Stimulated activated CD4-positive, alpha-beta T cell treated with anti-CD3 and anti-CD28 coated beads, Interleukin-12 subunit alpha, Interleukin-12 subunit beta, amount 100 ng/mL, for 24 hours (primary cell): ENCODE measurements at regions not wholly inside any gene's neighbourhood (a gene's known extent, or its start where the extent isn't known, plus 50 kb on each side); places are given as distances from the start of the nearest gene placed in this dataset.

Experiments used
- DNase-seq, 2 experiments: peaks; one replicate each; pipeline ENCODE4 v3.0.0-alpha.2; 2020; ENCODE audit warnings: low read depth in 2 of 2

GRCh38 chr10:2445370-2445769, 622.0 kb upstream of the PFKP start:
- no peak for DNase-seq

- no peak for DNase-seq
These were observed 627.4 kb upstream of the PFKP start for GRCh38 chr10:2439983-2440382.

DNA sequence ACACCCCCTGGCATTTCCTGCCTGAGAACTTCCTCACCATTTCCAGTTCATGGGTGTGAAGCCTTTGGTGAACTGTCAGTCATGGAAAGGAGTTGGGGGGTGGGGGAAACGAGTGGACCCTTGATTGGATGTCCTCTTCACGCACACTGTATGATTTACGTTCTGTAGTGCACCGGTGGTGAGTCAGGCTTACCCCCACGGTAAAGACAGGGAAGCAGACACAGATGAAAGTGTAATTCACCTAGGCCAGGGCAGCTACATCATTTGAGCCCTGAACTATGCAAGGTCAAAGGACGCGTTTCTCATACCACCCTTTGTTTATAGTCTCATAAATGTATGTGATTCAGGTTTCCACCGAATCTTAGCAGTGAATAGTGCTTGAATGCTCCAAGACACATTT, 628.3 kb upstream of the PFKP start:
- DNase-seq: no peak

DNA sequence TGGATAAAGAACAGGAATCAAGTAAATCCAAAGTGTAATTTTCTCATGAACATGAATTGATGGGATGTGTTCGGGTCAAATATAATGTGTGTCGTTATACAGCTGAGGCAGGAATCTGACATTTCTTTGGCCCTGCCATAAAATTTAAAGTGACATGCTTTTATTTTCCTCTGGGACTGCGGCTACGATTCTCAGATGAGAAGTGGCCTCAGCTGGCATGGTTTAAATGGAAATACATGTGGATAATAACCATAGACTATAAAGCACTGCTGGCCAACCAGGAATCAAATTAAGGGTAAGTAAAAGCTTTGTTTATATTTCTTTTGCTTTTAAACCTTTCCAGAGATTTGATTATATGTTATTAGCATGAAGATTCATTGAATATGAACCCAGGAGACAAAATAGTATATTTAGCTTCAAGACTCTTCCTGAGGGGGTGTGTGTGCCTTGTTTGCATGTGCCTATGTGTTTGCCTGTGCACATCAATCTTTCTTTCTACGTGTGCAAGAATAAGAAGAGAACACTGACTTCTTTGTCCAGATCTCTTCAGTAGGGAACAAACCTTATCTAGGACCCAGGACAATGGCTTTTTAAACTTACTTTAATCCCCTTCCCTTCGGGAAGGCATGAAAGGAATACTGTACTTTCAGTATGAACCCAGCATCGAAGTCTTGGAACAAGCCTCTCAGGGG, 629.0 kb upstream of the PFKP start:
- no peak for DNase-seq

GRCh38 chr10:2436933-2437332, 630.4 kb upstream of the PFKP start:
- no peak for DNase-seq

GRCh38 chr10:2431961-2432360, 635.4 kb upstream of the PFKP start:
- no peak for DNase-seq

DNA sequence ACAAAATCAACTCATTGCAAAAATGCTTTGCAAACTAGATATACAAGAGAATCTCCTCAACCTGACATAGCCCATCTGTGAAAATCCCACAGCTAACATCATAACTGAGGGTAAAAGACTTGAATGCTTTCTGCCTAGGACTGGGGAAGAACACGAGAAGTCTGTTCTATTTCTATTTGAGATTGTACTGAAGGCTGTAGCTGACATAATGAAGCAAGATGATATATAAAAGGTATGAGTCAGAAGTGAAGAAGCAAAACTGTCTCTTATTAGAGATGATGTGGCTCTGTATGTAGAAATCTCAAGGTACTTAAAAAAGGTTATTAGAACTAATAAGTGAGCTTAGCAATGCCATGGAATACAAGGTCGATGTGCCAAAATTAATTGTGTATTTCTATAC, 639.9 kb upstream of the PFKP start:
- no peak for DNase-seq

- DNase-seq: no peak
These were observed 642.0 kb upstream of the PFKP start for GRCh38 chr10:2425320-2425719.

- DNase-seq: no peak
These were observed 652.8 kb upstream of the PFKP start for GRCh38 chr10:2414562-2414961.

DNA sequence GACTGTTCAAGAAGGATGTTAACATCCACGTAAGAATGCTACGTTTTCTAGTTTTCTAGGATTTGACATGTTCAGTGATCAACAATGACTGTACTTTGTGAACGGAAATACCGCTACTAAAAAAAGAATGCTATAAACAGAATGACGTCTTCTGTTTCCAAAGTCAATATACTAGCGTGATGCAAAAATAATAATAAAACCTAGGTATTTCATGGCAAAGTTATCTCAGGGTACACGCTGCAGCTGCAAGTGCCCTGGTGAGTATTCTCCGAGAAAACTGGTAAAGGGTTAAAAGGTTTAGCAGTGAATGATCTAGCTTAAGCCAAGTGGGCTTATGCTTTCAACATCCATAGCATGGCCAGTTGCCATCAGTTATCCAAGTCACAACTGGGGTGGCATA, 653.3 kb upstream of the PFKP start:
- DNase-seq: no peak

DNA sequence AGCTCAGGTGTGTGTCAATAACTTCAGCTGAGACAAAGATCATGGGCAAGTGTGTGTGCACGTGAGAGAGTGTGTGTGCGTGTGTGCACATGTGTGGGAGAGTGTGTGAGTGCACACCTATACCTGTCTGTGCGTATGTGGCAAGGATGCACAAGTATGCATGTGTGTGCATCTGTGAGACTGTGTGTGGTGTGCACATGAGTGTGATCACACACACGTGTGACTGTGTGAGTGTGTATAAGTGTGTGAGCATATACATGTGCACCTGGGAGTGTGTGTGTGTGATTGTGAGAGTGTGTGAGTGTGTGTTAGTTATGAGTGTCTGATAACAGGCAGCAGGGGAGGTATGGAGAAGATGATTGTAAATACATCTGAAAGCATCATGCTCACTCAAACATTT, 657.3 kb upstream of the PFKP start:
- no peak for DNase-seq

DNA sequence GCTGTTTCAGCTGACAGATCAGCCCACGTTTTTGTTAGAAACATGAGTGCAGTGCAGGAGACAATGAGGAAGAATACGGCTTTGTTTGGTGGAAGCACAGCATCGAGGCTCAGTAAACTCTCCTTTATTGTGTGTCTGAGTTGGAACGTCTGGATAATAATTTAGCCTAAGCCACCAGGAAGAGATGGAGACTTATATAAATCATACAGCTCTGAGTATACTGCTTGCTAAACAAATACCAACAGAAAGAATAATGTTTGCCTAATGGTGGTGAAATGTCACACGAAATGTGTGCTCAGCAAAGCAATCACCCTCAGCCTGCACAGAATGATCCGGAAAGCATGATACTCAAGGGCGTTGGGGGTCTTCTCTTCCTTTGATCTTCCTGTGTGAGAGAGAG, 664.1 kb upstream of the ADARB2 start:
- DNase-seq: no peak

GRCh38 chr10:2399482-2399881, 662.2 kb upstream of the ADARB2 start:
- DNase-seq: no peak

- no peak for DNase-seq
These were observed 655.0 kb upstream of the ADARB2 start for GRCh38 chr10:2392145-2392812.

DNA sequence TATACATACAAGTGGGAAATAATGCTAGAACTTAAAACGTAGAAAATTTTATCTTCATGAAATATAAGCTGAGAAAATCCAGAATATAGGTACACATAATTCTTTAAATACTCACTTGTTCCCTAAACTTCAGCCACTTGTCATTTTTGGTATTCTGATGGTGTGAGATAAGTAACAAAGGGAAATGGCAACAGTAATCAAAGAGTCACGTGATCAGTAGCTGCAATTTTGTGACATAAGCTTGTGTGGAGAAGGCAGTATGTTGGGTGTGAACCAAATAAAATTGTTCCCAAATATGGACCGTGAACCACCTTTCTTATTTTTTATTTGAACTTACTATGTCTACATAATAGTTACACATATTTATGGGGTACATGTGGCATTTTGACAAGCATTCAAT, 650.3 kb upstream of the ADARB2 start:
- DNase-seq: no peak

GRCh38 chr10:2387261-2387660, 649.9 kb upstream of the ADARB2 start:
- DNase-seq: no peak

- no peak for DNase-seq
These were observed 642.9 kb upstream of the ADARB2 start for GRCh38 chr10:2380218-2380617.

DNA sequence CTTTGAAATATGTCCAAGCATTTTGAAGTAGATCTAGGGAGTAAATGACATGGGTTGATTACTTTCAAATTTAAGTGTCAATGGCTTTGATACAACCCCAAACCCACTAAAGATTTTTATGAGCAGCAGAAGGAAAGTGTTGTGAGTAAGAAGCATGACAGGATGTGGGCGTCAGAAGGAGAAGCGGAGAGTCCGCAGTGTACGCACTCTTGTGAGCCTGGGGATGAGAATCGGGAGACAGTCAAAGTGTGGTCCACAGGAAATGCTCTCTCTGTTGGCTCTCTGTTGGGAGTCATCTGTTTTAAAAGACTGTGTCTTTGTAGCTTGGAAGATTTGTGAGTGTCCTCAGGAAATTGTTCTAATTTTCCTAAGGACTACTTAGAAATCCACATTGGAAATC, 629.8 kb upstream of the ADARB2 start:
- no peak for DNase-seq

DNA sequence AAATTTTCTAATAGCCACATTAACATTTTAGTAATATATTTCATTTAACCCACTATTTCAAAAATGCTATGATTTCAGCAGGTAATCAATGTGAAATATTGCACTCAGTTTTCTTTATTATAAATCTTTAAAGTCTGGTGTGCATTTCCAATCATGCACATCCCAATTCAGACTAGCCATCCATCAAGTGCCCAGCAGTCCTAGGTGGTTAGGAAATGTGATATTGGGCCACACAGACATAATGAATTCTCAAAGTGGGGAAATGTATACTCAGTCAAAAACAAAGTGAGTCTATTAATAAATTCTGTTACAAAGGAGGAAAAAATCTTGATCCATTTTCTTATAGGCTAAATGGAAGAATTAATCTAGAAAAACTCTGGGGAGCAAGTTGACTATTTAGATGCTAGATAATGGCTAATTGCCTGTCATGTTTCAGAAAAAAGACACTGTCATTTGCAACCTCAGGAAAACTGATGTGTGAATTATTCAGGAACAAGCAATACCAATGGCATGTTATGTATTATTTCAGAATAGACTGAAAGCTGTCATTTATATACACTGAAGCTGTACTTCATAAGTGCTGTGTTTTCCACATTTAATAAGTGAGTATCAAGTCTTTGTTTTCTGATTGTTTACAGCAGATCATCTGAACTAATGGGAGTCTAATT, 629.1 kb upstream of the ADARB2 start:
- DNase-seq: no peak

DNA sequence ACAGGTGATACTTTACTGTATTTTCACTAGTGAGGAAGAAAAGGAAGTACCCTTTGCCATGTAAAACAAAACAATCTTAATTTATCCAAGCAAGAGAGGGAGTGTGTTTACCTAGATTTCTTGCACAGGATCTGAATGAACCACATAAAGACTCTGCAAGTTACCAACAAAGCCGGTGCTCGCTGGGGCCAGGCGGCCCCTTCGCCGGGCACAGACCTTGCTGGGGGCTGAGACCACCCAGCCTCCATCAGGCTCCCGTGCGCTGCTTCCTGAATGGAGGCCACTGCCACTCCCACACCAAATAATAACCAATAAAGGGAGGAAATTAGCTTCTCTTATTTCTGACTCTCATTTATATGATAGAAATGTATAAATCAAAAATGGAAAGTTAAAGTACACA, 625.0 kb upstream of the ADARB2 start:
- DNase-seq: no peak

GRCh38 chr10:2358586-2358985, 621.3 kb upstream of the ADARB2 start:
- no peak for DNase-seq

DNA sequence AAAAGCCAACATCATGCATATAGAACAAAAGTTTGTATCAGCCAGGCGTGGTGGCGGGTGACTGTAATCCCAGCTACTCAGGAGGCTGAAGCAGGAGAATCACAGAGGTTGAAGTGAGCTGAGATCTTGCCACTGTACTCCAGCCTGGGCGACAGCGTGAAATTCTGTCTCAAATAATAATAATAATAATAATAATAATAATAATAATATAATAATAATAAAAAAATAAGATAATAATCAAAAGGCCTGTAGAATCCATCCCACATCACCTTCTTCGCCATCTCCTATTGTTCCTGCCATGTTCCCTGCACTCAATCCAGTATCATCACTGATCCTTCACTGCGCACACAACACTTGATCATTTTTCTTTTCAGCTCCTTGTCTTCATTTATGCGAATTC, 619.3 kb upstream of the ADARB2 start:
- no peak for DNase-seq

GRCh38 chr10:2351566-2351965, 614.2 kb upstream of the ADARB2 start:
- no peak for DNase-seq
